ENCODE measurements at regions not wholly inside any gene's neighbourhood (a gene's known extent, or its start where the extent isn't known, plus 50 kb on each side); places are given as distances from the start of the nearest gene placed in this dataset.
"Not testable (repeated sequence)": the region's sequence is repeated elsewhere in the genome, so short reads cannot be mapped to it uniquely, and the experiment has no call there.

- POLR2A ChIA-PET (ENCODE audit: low non-redundant PET); DNase-seq (ENCODE audit: low spot score); H3K27ac ChIP-seq; CTCF ChIA-PET: not testable (repeated sequence)
Observed at GRCh38 chr10:46730729-46731128, 151.8 kb downstream of the SYT15 start.

DNA sequence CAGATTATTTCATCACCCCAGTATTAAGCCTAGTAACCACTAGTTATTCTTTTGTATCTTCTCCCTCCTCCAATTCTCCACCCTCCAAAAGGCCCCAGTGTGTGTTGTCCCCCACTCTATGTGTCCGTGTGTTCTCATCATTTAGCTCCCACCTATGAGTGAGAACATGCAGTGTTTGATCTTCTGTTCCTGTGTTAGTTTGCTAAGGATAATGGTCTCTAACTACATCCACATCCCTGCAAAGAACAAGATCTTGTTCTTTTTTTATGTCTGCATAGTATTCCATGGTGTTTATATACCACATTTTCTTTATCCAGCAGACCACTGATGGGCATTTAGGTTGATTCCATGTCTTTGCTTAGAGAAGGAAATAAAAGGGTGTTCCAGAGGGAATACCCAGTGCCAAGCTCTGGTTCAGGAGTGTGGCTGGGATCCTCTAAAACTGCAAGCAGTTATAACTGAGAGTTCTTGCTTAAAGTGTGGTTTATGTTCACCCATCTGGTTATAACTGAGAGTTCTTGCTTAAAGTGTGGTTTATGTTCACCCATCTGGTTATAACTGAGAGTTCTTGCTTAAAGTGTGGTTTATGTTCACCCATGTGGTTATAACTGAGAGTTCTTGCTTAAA, 154.8 kb downstream of the SYT15 start:
- H3K27ac ChIP-seq; DNase-seq (ENCODE audit: low spot score); POLR2A ChIA-PET (ENCODE audit: low non-redundant PET); CTCF ChIA-PET: not testable (repeated sequence)

DNA sequence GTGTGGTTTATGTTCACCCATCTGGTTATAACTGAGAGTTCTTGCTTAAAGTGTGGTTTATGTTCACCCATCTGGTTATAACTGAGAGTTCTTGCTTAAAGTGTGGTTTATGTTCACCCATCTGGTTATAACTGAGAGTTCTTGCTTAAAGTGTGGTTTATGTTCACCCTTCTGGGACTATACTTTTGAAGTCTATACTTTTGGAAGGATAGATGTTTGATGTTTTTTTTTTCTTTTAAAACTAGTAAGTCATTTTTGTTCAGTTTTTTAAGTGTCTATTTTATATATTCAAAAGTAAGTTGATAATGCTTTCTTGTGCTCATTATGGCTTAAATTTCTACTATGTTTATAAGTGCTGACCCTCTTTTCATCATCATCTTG, 155.3 kb downstream of the SYT15 start:
- CTCF ChIA-PET; H3K27ac ChIP-seq; POLR2A ChIA-PET (ENCODE audit: low non-redundant PET); DNase-seq (ENCODE audit: low spot score): not testable (repeated sequence)

GRCh38 chr10:46739919-46740318, 161.0 kb downstream of the SYT15 start:
- H3K27ac ChIP-seq; CTCF ChIA-PET; POLR2A ChIA-PET (ENCODE audit: low non-redundant PET); DNase-seq (ENCODE audit: low spot score): not testable (repeated sequence)

DNA sequence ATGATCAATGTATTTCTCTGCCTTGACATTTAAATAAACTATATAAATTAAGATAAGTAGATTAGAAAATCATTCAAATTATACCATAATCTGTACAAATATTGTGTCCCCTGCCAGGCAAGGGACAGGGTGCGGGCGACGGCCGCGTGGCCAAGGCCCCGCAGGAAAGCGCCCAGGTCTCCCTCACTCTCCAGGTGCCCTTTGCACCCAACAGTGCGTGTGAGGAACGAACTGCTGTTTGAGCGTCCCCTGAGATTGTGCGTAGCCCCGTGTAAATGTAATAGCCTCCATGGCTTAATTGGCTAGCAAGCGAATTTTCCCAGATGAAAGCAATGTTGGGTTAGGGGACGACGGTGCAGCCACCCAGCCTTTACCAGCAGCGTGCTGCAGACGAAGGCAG, 161.4 kb downstream of the SYT15 start:
- H3K27ac ChIP-seq; CTCF ChIA-PET; DNase-seq (ENCODE audit: low spot score); POLR2A ChIA-PET (ENCODE audit: low non-redundant PET): not testable (repeated sequence)

GRCh38 chr10:46749003-46749402, 162.2 kb upstream of the PTPN20 start:
- POLR2A ChIA-PET (ENCODE audit: low non-redundant PET); DNase-seq (ENCODE audit: low spot score); CTCF ChIA-PET; H3K27ac ChIP-seq: not testable (repeated sequence)

GRCh38 chr10:46749470-46749869, 161.8 kb upstream of the PTPN20 start:
- DNase-seq (ENCODE audit: low spot score); H3K27ac ChIP-seq; POLR2A ChIA-PET (ENCODE audit: low non-redundant PET); CTCF ChIA-PET: not testable (repeated sequence)

- DNase-seq (ENCODE audit: low spot score); POLR2A ChIA-PET (ENCODE audit: low non-redundant PET); H3K27ac ChIP-seq; CTCF ChIA-PET: not testable (repeated sequence)
Observed at GRCh38 chr10:46753763-46754162, 157.5 kb upstream of the PTPN20 start.

DNA sequence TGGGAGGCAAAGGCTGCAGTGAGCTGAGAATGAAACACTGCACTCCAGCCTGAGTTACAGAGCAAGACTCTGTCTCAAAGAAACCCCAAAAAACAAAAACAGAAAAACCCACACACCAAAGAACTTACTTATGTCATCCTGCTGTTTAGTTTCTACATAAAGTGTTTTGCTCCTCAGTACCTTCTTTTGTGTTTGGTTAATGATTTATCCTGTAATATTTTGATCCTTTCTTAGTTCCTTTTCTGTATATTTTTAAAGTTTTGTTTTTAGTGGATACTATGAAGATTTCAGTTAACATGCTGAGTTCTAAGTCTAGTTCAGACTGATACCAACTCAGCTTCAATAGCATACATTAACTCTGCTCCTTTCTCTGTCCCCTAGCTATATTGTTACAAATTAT, 149.8 kb upstream of the PTPN20 start:
- CTCF ChIA-PET; H3K27ac ChIP-seq; DNase-seq (ENCODE audit: low spot score); POLR2A ChIA-PET (ENCODE audit: low non-redundant PET): not testable (repeated sequence)

DNA sequence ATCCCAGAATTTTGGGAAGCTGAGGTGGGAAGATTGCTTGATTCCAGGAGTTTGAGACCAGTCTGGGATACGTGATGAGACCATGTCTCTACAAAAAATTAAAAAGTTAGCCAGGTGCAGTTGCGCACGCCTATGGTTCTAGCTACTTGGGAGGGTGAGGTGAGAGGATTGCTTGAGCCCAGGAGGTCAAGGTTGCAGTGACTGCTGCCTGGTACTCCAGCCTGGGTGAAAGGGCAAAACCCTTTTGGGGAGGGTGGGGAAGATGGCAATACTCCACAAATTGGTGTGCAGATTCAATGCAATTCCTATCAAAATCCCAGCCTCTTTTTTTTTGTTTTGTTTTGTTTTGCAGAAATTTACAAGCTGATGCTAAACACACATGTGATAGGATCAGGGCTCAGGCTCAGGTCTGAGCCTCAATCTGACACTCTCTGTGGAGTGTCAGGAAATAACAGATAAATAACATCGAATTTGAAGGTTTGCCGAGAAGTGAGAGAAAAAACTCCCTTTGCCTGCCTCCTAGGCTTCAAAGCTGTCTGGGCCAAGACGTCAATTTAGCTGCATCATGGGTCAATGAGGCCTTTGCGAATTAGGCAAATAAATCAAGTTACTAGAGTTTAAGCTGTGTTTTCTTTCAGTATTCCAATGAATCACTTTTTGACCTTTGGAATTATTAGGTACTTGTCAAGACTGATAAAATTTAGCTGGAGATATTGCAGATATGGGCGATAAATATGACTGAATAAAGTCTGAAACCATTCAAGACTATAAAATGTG, 142.5 kb upstream of the PTPN20 start:
- CTCF ChIA-PET; DNase-seq (ENCODE audit: low spot score); POLR2A ChIA-PET (ENCODE audit: low non-redundant PET); H3K27ac ChIP-seq: not testable (repeated sequence)

DNA sequence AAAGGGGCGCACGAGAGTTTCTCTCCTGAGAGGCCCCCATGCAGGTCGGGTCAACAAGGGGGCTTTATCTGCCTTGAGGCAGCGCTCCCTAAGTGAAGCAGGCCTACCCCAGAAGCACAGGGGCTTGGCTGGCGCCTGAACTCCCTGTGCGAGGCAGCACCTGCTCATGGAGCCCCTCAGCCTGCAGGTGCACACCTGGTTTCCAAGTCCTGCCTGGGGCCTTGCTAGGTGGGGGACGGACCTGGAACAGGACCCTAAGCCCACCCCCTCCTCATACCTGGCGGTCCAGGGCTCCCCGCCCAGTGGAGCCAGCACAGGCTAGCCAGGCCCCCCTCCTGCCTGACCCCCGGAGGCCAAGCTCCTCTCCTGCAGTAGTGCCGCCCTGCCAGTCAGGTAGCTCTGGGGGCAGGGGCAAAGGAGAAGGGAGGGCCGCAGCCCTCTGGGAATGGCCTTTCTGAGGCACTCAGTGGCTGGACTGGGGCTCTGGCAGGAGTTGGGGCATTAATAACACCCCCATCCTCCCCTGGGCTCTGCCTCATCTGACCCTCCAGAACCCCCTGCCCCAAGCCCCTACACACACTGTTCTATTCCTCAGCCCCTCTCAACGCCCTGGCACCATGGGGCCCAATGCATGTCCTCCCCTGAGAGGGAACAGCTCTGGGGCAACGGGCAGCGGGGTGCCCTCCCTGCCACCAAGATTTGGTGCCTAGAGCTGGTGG, 137.9 kb upstream of the PTPN20 start:
- POLR2A ChIA-PET (ENCODE audit: low non-redundant PET); DNase-seq (ENCODE audit: low spot score); H3K27ac ChIP-seq; CTCF ChIA-PET: not testable (repeated sequence)

DNA sequence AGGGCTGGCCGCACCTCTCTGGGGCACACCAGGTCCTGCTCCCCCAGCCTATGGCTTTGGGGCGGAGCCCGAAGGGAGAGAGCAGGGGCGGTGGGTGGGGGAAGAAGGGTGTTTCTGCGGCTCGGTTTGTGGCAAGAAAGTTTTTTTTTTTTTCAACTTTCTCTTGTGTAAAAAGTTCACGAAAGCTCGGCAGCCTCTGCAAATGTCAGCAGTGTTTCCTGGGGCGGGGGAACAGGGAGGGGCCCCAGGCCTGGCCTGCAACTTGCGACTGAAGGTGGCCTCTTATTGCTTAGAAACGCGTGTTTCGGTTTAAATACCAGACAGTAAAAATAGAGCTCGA, 137.4 kb upstream of the PTPN20 start:
- H3K27ac ChIP-seq; DNase-seq (ENCODE audit: low spot score); POLR2A ChIA-PET (ENCODE audit: low non-redundant PET); CTCF ChIA-PET: not testable (repeated sequence)

DNA sequence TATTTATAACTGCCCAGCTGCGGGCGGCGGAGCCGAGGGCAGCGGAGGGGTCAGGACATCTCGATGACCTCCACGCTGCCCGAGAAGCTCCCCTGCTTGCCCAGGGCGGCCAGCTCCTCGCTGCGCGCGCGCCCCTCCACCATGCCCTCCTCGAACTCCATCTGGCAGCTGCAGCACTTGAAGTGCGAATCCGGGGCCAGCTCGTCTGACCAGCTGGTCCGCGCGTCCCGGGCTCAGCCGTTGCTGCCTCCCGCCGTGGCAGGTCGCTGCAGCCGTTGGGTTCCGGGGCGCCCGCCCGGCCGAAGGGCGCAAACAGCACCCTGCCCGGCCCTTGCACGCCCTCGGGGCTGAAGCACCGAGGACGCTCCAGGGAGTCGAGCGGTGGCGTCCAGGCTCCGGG, 136.9 kb upstream of the PTPN20 start:
- CTCF ChIA-PET; DNase-seq (ENCODE audit: low spot score); H3K27ac ChIP-seq; POLR2A ChIA-PET (ENCODE audit: low non-redundant PET): not testable (repeated sequence)

DNA sequence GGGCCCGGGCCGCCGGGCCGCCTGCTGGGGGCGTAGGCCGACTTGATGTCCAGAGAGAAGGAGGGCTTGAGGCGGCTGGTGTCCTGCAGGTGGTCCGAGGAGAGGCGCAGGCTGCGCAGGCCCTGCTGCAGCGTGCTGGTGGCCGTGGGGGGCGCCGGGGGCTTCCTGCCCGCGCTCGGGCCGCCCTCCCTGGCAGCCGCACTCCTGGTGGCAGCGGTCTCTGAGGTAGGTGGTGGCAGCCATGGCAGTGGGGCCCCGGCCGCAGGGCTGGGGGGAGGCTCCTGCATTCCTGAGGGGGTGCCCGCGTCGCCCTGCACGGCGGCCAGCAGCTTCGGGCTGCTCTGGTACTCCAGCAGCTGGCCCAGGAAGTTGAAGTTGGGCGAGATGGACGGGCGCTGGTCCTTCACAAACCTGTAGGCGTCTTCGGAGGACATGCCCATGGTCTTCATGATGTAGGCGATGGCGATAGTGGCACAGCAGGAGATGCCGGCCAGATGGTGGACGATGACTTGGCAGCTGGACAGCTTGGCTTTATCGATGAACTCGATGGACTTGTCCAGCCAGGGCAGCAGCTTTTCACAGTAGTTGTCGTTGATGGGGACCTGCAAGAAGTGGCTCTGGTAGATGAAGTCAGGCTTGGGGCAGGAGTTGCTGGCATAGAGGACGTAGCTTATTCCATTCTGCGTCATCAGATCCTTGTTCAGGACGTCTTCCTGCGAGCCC, 136.1 kb upstream of the PTPN20 start:
- H3K27ac ChIP-seq; POLR2A ChIA-PET (ENCODE audit: low non-redundant PET); CTCF ChIA-PET; DNase-seq (ENCODE audit: low spot score): not testable (repeated sequence)

- DNase-seq (ENCODE audit: low spot score); H3K27ac ChIP-seq; POLR2A ChIA-PET (ENCODE audit: low non-redundant PET); CTCF ChIA-PET: not testable (repeated sequence)
Observed at GRCh38 chr10:46775668-46776059, 135.6 kb upstream of the PTPN20 start.

- H3K27ac ChIP-seq; CTCF ChIA-PET; POLR2A ChIA-PET (ENCODE audit: low non-redundant PET); DNase-seq (ENCODE audit: low spot score): not testable (repeated sequence)
Observed at GRCh38 chr10:46779571-46779970, 131.7 kb upstream of the PTPN20 start.

- POLR2A ChIA-PET (ENCODE audit: low non-redundant PET); H3K27ac ChIP-seq; DNase-seq (ENCODE audit: low spot score): not testable (repeated sequence)
- CTCF ChIA-PET, result interaction anchor here (0.7 kb wide), 1 partner anchor 233 kb away, joined by 5 read pairs; no protein-coding TSS in a partner anchor
Observed at GRCh38 chr10:46780164-46780563, 131.1 kb upstream of the PTPN20 start.
